ENCODE measurements at regions not wholly inside any gene's neighbourhood (a gene's known extent, or its start where the extent isn't known, plus 50 kb on each side); places are given as distances from the start of the nearest gene placed in this dataset.

DNA sequence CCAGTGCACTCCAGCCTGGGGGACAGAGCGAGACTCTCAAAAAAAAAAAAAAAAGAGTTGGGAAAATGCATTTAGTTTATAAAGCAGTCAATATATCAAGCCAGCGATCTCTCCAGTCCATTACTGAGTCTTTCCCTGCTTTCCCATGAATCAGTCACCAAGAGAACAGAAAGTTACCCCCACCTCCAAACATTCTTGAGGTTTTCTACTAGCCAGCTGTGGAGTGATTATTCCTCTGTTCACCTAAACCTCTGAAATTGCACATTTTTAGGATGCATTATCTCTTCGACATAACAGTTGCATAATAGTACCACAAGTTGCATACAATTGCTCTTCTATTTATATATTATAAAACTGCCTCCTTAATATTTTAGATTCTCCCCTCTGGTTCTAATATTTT is 134.8 kb upstream of the DIO3 start:
- ATAC-seq, result no peak
- 85% methylated on average over 2 of the region's 3 CpGs for WGBS (ENCODE audit: insufficient coverage)
- H3K36me3 ChIP-seq (ENCODE audit: control insufficient read depth, insufficient read depth, low read length), result no peaks in the 10 kb centered on the region
- no peaks in the 10 kb centered on the region for H3K4me1 Mint-ChIP-seq
- H3K9me3 ChIP-seq (ENCODE audit: control insufficient read depth, insufficient read depth, low read length), result no peaks in the 10 kb centered on the region
- H3K27me3 ChIP-seq (ENCODE audit: control insufficient read depth, insufficient read depth, low read length), result peaks cover 4% of the 10 kb centered on the region
- no peak for DNase-seq
- no peak overlapping the region for H3K4me3 ChIP-seq (ENCODE audit: low read length)
- no peak overlapping the region for H3K27ac Mint-ChIP-seq
- TF ChIP-seq, protein P1, sequence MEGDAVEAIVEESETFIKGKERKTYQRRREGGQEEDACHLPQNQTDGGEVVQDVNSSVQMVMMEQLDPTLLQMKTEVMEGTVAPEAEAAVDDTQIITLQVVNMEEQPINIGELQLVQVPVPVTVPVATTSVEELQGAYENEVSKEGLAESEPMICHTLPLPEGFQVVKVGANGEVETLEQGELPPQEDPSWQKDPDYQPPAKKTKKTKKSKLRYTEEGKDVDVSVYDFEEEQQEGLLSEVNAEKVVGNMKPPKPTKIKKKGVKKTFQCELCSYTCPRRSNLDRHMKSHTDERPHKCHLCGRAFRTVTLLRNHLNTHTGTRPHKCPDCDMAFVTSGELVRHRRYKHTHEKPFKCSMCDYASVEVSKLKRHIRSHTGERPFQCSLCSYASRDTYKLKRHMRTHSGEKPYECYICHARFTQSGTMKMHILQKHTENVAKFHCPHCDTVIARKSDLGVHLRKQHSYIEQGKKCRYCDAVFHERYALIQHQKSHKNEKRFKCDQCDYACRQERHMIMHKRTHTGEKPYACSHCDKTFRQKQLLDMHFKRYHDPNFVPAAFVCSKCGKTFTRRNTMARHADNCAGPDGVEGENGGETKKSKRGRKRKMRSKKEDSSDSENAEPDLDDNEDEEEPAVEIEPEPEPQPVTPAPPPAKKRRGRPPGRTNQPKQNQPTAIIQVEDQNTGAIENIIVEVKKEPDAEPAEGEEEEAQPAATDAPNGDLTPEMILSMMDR (IDR thresholded peaks at IDR 0.05), result no peak
- no peak overlapping the region for H3K27ac ChIP-seq (ENCODE audit: low read length)
- no peaks in the 10 kb centered on the region for H3K4me1 ChIP-seq (ENCODE audit: control insufficient read depth, insufficient read depth, low read length)
- no peak overlapping the region for H3K4me3 Mint-ChIP-seq
- peaks cover 2% of the 10 kb centered on the region in 2 donors for H3K9me3 Mint-ChIP-seq
- intact Hi-C loops (cut with micrococcal nuclease), result no loop called here
- H3K36me3 Mint-ChIP-seq, result peaks cover 14% of the 10 kb centered on the region
- H3K27me3 Mint-ChIP-seq (ENCODE audit: low read depth in 2 of 2), result peaks cover 39 to 68% of the 10 kb centered on the region in 2 donors

DNA sequence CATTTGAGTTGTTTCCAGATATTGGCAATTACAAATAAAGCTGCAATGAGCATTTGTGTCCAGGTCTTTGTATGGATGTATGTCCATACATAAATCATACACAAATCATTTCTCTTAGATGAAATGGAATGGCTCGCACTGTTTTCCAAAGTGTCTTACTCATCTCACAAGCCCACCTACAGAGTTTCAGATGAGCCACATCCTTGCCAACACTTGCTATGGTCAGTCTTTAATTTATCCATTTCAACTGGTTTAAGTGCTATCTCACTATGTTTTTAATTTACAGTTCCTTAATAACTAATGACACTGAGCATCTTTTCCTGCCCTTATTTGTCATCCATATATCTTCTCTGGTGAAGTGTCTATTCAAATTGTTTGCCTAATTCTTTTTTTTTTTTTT is 132.9 kb upstream of the DIO3 start:
- ATAC-seq (no peak), DNase-seq (no peak)
- Mint-ChIP-seq H3K36me3 (peaks cover 14% of the 10 kb centered on the region), H3K9me3 (peaks cover 2% of the 10 kb centered on the region in 2 donors), H3K4me3 (no peak overlapping the region), H3K4me1 (no peaks in the 10 kb centered on the region), H3K27ac (no peak overlapping the region), H3K27me3 (ENCODE audit: low read depth in 2 of 2) (peaks cover 41 to 80% of the 10 kb centered on the region in 2 donors)
- TF ChIP-seq, protein P1 (IDR thresholded peaks at IDR 0.05), result no peak
- no peaks in the 10 kb centered on the region for H3K9me3 ChIP-seq (ENCODE audit: control insufficient read depth, insufficient read depth, low read length)
- H3K27me3 ChIP-seq (ENCODE audit: control insufficient read depth, insufficient read depth, low read length), result peaks cover 11% of the 10 kb centered on the region
- no peak overlapping the region for H3K4me3 ChIP-seq (ENCODE audit: low read length)
- intact Hi-C loops (cut with micrococcal nuclease), result no loop called here
- H3K27ac ChIP-seq (ENCODE audit: low read length), result no peak overlapping the region
- WGBS (ENCODE audit: insufficient coverage), result 95% methylated on average over 1 of the region's 1 CpG
- no peaks in the 10 kb centered on the region for H3K4me1 ChIP-seq (ENCODE audit: control insufficient read depth, insufficient read depth, low read length)
- H3K36me3 ChIP-seq (ENCODE audit: control insufficient read depth, insufficient read depth, low read length), result no peaks in the 10 kb centered on the region

DNA sequence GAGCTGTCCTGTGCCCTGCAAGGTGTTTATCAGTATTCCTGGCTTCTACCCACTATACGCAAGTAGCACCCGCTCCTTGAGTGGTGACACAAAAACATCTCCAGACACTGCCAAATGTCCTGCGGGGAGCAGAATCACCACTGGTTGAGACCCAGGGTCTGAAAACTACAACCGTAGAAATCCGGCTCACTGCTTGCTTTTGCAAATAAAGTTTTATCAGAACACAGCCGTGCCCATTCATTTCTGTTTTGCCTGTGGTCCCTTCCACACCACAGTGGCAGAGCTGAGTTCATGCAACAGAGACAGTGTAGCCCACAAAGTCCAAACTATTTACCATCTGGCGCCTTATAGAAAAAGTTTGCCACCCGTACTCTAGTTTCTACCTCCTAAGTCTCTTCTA is 125.7 kb upstream of the DIO3 start:
- no peaks in the 10 kb centered on the region for H3K4me1 Mint-ChIP-seq
- H3K27me3 Mint-ChIP-seq (ENCODE audit: low read depth in 2 of 2), result peaks cover 34 to 57% of the 10 kb centered on the region in 2 donors
- peaks cover 30% of the 10 kb centered on the region for H3K27me3 ChIP-seq (ENCODE audit: control insufficient read depth, insufficient read depth, low read length)
- H3K27ac ChIP-seq (ENCODE audit: low read length), result no peak overlapping the region
- H3K36me3 Mint-ChIP-seq, result no peaks in the 10 kb centered on the region
- H3K9me3 ChIP-seq (ENCODE audit: control insufficient read depth, insufficient read depth, low read length), result no peaks in the 10 kb centered on the region
- intact Hi-C loops (cut with micrococcal nuclease), result no loop called here
- H3K4me3 ChIP-seq (ENCODE audit: low read length), result no peak overlapping the region
- WGBS (ENCODE audit: insufficient coverage), result 93% methylated on average over 8 of the region's 8 CpGs
- no peak overlapping the region for H3K27ac Mint-ChIP-seq
- ATAC-seq (no peak), DNase-seq (no peak)
- H3K36me3 ChIP-seq (ENCODE audit: control insufficient read depth, insufficient read depth, low read length), result no peaks in the 10 kb centered on the region
- TF ChIP-seq, protein P1 (IDR thresholded peaks at IDR 0.05), result no peak
- H3K9me3 Mint-ChIP-seq, result no peaks in the 10 kb centered on the region
- H3K4me3 Mint-ChIP-seq, result no peak overlapping the region
- H3K4me1 ChIP-seq (ENCODE audit: control insufficient read depth, insufficient read depth, low read length), result no peaks in the 10 kb centered on the region

DNA sequence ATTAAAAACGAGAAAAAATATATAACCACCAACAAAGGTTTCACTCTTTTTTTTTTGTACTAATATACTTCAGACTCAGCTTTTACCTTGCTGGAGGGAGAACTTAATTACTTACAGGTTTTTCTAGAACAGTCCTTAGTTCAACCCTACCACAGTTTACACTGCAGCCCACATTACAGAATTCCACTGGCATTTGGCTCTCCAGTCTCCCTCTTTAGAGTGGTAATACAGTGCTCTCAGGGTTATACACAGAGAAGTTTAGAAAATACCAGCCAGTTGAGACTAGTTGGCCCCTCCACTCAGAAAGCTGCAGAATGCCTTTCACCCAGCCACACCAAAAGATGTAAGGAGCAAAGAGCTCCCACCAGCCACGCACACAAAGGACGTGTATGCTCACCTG is 122.3 kb upstream of the DIO3 start:
- WGBS (ENCODE audit: insufficient coverage), result 78% methylated on average over 2 of the region's 3 CpGs
- Mint-ChIP-seq H3K27me3 (ENCODE audit: low read depth in 2 of 2) (peaks cover 38 to 52% of the 10 kb centered on the region in 2 donors), H3K9me3 (no peaks in the 10 kb centered on the region), H3K27ac (no peak overlapping the region), H3K4me1 (peaks cover 18 to 20% of the 10 kb centered on the region in 2 donors), H3K36me3 (no peaks in the 10 kb centered on the region), H3K4me3 (no peak overlapping the region)
- ATAC-seq (no peak), DNase-seq (no peak)
- intact Hi-C loops (cut with micrococcal nuclease), result no loop called here
- H3K9me3 ChIP-seq (ENCODE audit: control insufficient read depth, insufficient read depth, low read length), result peaks cover 5% of the 10 kb centered on the region
- no peak overlapping the region for H3K4me3 ChIP-seq (ENCODE audit: low read length)
- TF ChIP-seq, protein P1 (IDR thresholded peaks at IDR 0.05), result no peak
- H3K4me1 ChIP-seq (ENCODE audit: control insufficient read depth, insufficient read depth, low read length), result peaks cover 22% of the 10 kb centered on the region
- peaks cover 43% of the 10 kb centered on the region for H3K27me3 ChIP-seq (ENCODE audit: control insufficient read depth, insufficient read depth, low read length)
- no peak overlapping the region for H3K27ac ChIP-seq (ENCODE audit: low read length)
- no peaks in the 10 kb centered on the region for H3K36me3 ChIP-seq (ENCODE audit: control insufficient read depth, insufficient read depth, low read length)
